ENCODE measurements at regions not wholly inside any gene's neighbourhood (a gene's known extent, or its start where the extent isn't known, plus 50 kb on each side); places are given as distances from the start of the nearest gene placed in this dataset.

DNA sequence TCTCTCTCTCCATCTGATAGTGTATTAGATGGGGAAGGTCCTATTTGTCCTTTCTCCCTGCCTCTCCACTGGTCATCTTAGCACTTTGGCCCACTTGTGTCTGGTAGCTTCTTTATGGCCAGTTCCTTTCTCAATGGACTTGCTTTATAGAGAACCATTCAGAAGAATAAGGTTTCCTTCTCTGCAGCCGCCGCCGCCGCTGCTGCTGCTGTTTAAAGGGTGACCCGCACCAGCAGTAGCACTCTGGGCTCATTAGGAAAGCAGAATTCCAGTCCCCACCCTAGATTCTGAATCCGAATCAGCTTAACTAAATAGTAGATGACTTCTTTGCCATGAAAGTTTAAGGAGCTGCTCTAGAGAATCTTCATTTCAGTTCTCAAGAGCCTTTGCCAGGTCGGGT lies 490.2 kb downstream of the FOXO1 start:
- DNase-seq, result no peak

DNA sequence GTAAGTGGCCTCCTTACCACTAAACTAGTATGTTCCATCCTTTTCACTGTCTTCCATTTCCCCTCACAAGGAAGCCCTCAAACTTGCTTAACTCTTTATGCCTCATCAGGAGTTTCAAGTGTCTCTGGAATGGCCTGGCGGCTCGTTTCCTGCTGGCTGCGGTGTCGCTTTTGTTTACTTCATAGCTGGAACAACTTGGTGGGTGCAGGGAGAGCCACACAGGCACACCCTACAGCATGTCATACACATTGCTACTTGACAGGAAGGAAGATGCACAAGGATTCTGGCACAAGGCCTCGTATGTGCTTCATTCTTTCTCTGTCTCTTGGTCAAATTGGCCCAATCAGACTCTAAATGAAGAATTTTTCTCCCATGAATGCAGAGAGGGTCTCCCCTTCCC lies 488.3 kb downstream of the FOXO1 start:
- no peak for DNase-seq

DNA sequence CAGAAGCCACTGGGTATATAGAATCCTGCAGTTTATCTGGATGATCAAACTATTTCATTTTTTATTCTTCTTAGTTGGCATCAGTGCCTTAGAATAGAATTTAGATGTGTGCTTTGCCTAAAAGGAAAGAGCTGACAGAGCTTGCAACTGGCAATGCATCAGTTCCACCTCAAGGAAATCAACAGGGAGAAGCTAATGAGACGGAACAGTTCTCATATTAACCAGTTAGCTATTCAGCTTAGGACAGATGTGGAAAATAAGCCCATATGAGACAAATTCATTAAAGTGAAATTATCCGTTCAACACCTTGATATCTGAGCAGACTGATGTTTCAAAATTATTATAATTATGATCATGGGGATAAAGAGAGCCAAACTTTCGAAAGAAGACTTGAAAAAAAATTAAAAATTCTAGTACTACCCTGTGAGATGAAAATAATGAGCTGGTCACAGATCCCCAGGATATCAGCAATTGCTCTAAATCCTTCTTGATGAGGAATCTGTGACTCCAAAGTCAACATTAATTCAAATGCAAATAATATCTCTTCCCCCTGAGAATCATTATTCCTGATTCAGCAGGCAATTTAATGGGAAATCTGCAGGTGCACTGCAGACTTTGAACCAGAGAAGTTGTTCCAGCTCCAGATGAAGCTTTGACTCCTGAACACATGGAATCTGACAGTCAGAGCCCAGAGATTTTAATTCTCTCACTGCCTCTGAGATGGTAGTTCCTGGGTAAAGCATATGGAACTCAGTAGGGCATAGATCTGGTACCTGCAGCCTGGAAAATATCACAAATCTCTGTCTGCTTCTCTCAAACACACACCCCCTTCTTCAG lies 486.8 kb downstream of the FOXO1 start:
- DNase-seq, result no peak

DNA sequence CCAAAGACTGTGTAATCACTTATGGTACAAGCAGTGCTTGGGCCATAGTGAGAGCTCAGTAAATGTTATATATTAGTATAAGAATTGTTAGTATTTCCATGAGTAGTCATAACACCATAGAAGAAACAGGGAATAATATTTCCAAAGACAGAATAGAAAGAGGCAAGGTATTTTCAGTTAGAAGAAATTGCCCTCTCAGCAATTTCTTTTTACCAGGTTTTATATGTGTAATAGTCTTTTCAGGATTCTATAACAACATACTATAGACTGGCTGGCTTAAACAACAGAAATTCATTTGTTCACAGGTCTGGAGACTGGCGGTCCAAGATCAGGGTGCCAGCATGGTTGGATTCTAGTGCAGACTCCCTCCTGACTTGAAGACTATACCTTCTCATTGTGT lies 485.7 kb downstream of the FOXO1 start:
- no peak for DNase-seq

DNA sequence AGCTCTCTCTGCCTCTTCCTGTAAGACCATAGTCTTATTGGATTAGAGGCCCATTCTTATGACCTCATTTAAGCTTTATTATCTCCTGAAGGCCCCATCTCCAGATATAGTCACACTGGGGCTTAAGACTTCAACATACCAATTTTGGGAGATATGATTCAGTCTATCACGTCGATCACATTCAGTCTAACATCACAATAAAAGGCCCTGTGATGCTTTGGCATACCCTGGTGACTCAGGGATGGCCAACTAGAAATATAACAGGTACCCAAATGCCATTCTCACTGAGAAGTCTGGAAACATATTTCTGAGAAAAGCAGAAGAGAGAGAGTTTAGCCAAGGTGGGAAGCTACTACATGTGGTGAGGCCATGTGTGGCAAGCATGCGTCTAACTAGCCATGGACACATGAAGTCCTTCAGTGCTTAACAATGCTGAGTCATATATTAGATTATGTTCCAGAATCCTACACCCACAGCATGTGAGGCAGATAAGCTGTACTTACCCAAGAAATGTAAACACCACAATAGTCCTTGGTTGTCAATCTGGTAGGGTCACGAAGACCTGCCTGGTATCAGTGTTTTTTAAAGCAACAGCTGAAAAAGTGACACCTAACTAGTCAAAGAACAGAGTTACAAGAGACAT lies 485.1 kb downstream of the FOXO1 start:
- no peak for DNase-seq

DNA sequence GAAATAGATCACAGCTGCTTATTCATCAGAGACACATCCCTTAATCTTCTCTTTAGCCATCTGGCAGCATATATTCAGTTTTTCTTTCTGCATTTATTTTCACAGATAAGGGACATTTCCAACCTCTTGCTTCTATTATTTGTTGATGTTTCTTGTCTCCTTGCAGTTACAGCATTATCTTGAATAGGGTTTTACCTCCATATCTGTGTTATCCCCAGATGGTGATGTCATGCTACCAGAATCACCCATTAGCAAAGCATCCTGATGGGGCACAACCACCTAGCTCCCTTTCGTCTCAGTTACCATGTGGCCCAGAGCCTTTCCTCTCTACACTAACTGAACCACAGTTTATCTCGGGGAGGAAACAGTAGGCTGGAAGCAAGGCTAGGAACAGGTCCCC lies 483.9 kb downstream of the FOXO1 start:
- no peak for DNase-seq

DNA sequence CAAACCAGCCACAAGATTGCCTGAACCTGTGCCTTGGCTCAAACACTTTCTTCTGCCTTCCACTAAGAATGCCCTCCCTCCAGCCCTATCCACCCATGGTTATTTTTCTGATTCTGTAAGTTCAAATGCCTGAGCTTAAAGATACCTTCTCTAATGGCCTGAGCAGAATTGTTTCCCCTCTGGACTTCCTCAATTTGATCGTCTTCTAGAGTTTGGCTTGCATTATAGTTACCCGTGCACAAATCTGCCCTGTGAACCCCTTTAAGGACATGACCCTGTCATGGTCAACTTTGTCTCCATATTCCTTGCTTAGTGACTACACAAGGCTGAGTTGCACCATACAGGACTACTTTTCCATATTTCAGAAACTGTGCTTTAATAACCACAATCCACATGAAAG lies 481.0 kb downstream of the FOXO1 start:
- no peak for DNase-seq

DNA sequence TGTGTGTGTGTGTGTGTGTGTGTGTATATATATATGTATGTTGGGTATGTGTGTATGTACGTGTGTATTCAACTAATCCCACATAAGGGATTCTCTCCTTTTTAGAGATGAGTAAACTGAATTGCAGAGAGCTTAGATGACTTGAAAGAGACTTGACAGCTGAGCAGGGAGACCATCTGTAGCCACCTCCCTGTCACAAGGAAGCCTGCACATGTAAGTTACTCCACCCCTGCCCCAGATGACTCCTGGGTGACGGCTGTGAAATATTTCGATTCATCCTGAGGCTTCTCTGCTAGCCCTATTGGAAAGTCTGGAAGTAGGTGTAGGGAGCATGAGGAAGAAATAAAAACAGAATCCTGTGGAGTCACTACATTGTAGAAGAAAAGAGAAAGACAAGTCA lies 480.4 kb downstream of the FOXO1 start:
- DNase-seq, result no peak

DNA sequence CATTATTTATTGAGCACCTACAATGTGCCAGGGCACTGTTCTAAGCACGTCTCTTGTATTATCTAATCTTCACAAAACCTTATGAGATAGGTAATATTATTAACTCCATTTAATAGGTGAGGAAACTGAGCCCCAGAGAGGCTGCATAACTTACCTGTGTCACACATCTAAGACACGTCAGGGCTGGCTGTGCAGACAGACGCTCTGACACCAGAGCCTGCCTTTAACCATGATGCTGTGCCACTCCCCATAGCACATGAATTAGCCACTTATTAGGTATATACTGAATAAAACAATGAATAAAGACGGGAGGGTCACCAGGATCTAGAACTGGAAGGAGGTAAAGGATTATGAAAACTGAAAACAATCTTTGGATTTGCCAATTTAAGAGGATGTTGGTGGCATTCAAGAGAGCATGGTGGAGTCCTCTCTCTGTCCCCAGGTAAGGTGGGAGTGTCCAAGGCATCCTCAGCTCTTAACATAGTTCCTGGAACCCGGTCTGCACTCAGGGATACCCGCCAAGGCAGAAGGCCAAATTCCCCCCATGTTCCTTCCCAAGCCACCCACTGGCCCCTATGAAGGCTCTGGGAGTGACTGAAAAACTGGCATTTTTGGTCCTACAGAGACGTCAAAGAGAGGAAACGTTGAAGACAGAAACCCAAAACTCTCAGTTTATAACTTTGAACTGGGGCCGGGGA lies 479.7 kb downstream of the FOXO1 start:
- DNase-seq, result no peak

DNA sequence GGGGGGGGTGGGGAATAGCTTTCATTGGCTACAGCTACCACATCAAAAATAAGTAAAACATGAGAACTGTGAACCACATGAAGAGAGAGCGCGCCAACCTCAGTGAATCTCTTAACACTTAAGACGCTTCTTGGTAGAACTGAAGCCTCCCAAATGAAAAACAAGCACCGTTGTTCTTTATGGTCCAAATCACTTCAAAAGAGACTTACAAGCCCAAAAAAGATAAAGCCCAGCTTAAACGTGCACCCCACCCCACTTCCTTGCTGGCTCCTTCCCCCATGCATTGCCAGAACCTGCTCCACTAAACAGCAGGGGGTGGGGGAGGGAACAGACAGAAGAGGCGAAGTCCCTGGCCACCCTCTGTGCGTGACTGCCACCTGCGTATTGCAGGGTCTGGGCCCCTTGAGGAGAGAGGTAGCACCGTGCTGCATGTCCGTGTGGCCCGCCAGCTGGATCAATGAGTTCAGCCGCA lies 479.1 kb downstream of the FOXO1 start:
- peak; percentile 66 for DNase-seq

DNA sequence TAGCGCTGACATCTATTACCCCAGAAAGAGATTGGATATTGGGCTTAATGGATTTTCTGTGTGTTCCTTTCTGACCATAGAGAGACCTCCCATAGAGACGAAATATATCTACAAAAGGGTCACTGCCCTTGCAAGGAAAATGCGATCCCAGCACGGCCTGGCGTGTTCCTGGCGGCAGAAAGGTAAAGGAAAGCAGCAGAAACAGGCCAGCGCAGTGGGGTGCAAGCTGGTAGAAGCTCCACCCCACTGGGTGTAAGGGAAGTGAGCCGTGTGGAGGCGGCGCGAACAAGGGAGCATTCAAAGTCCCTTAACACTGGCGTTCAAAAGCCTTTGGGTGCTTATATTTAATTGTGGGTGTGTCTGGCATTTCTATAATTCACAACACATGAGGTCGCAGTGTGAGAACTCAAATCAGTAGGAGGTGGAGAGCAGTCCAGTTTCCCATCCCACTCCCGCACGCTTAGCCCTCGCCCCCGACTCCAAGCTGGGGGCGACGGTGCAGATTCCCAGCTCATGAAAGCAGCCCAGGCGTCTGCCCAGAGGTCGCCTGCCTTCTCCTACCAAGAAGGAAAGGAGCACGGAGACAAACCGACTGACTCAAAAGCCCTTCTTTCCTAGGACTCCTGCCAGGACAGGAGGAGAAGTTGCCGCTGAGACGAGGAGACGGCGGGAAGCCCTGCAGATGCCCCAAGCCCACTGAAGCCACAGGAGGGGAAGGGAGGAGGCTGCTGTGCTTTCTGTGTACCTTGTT lies 478.4 kb downstream of the FOXO1 start:
- DNase-seq, result peak; percentile 46

DNA sequence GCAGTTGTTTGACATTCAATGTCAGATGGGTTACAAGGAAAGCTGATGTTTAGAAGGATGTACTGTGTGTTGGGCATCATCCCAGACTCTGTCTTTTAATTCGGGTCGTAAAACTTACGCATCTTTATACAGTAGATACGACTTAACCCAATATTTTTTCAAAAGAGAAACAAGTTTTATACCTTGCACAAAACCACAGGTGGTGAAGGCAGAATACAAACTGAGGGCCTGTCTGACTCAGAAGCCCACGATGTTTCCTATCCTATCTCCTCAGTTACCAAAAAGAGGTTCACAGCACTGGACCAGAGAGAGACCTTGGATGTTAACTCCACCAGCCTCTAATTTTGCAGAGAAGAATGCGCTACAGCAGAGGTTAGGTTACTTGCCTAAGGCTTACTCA lies 477.0 kb downstream of the FOXO1 start:
- DNase-seq, result no peak

DNA sequence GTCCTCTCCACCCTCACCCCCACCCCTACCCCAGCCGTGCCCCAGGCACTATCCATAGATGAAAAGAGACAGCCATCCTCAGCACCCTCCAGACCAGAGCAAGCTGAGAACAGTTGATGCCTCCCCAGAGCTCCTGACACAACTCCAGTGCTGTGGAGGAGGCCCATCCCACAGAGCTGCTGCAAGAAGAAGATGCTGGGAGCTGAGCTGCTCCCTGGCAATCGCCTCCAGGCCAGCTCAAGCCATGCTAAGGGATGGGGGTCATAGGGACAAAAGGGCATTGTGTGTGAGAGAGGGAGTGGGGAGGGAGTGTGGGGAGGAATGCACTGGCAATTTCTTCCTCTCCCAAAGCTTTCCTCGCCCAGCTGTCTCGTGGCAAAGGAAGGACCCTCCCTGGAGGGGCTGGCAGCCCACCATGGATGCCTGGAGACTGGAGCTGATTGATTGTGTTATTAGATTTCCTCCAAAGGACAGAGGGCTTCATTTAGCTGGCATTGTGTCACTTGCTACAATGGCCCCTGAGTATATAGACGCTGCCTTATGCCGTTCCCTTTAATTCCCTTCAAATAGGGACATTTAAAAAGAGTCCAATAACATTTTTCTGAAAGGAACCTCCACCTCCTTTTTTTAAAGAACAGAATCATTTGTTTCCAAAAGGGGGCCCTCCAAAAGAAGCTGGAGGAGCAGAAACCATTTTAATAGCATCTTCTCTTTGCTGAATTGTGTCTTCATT lies 476.4 kb downstream of the FOXO1 start:
- no peak for DNase-seq

DNA sequence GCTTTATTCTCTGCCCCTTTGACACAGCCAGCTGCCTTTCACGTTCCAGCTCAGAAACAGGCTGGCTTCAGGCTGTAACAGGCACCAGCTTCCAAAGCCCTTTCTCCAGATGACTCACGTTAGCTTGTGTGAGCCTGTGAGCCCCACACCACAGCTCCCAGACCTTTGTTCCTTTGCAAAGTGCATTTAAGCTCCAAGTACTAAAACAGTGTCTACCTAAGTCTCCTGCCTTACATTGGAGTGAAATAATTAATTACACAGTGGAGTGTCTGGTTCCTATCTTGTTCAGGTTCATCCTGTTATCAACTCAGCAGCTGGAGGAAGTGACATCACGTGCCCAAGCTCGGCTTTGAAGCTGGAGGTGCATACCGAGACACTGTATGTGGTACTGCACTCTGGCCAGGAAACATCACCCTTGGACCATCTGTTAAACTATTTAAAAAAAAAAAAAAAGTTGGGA lies 475.8 kb downstream of the FOXO1 start:
- peak; percentile 54 for DNase-seq

DNA sequence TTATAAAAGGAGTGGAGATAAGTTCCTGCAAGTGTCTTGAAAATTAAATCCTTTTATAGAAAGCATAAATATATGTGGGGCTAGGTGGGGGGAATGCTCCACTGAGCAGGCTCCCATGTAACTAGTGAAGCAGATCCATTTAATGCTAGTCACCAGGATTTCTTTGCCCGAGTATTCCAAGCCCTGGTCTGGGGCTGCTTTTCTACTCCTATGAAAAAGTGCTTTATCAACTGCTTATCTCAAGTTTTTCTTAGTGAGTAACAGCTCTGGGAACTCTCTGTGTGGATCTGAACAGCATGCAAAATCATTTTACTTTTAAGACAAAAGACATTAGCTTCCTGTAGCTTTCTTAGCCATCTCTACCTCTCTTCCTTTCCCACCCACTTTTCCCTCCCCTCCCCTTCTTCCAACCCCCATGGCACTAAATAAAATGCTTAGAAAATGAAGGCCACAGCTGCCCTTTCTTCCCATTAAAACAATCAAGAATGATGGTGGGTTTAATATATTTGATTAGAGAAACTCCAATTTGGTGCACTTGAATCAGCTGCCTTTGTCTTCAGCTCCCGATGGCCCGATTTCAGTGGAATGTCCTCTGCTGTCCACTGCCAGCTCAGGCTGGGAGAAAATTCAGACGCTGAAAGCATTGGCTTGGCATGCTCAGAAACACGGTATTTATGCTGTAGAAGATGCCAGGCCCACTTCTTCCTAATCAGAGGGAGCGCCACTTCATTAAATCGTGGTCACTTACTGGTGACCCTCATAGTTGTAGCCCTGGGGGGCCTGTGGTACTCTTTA lies 475.1 kb downstream of the FOXO1 start:
- DNase-seq, result no peak

DNA sequence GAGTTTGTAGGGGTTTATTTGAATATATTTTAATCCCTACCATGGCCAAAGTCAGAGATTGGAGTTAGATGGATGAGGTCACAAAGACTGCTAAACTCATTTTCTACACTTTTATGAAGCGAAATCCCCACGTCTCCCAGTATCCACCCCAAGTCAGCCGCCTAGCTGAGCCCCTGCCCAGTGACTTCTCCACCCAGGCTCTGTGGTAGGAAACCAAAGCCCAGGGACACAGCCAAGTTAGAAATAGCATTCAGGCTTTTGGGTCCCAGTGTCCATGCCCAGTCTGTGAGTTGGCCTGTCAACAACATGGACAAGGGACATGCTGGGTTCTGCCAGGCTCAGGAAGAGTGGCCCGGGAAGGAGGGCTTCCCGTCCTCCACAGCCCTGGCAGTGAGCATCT lies 474.0 kb downstream of the FOXO1 start:
- DNase-seq, result no peak

DNA sequence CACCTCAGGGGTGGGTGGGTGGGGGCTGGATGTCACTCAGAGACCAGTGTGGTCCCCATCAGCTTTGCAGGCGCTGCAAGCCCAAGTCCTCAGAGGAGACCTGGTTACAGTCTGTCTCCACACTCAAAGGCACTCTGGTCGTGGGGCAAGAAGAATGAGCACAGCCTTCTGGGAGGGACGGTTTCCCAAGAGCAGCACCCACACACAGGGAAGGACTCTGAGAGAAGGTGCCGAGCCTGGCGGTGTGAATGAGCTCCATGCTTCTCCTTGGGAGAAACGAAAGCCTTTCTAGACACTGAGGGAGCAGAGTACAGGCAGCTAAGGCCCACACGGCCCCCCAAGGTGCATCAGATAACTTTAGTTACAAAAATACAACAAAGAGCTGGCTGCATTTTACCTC lies 473.6 kb downstream of the FOXO1 start:
- DNase-seq, result no peak

DNA sequence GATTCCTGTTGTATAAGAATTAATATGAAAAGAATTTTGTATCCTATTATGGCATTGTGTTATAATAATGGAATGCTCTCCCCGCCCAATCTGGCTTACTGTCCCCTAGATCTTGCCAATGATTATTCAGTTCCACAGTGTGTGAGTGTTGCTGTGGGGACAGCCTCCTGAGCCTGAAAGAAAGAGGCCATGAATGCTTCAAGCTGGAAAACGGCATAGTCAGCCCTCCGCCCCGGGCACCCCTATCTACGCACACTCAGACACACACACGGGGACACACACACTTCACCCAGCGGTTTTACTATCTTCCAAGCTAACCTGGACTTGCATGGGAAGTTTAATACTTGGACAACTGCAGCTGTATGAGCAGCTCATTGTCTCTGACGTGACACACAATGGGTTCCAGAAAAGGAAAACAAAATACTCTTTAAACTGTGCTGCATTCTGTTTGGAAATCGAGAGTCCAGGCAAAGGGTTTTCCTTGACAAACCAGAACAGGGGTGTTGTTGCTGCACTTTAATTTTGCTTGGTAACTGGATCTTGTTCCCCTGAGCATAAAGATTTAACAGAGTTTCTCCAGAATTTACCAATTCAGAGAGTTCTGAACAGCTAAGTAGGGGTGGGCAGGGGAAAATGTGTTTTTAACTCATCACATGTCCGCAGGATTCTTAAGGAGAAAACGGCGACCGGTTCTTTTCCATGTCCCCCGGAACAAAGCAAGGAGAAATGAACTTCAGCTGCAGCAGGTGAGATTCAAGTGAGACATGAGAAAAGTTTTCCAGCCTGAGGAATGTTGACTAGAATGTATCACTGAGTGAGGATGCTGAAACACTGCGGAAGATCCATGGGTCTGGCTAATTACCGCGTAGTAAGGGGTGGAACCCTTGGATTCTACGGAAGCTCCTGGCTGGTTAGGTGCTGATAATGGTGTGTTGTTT lies 472.9 kb downstream of the FOXO1 start:
- DNase-seq, result no peak

DNA sequence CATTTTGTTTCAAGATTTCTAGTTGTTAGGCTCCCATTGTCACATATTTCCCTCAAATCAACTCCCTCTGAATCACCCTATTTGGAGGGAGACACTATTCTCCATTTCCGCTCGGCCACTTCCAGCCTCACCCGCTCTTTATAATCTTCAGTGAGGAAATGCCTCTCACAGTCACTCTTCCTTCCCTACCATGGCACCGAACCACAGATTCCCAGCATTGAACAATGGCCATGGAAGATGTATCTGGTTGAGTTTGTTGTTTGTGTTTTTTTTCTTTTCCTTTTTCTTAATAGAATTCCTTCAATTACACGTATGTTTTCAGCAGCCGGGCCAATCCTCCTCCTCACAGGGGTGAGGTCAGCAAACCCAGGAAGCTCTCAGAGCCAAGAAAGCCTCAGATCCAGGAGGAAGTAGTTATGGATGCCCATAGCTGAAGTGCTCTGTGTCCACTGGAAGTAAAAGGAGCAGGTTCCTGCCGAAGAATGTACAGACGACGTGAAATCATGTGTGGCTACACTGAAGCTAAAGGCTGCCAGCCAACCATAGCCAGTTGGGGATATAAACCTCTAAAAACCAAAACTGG lies 472.1 kb downstream of the FOXO1 start:
- DNase-seq, result no peak

DNA sequence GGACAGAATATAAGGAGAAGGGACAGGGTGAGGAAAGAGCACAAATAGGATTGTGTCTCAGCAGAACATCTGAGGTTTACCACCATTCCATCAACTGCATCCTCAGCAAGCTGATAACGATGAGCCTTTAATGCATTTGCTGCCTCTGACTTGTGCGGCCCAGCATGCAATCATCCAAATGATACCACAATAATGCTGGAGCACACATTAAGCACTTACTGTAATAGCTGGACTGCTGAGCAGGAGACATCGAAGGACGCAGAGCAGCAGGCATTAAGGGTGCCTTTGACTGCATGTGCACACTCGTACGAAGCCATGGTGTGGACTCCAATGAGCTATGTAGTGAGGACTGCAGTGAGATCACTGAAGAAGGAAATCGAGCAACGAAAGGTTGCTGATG lies 469.4 kb downstream of the FOXO1 start:
- no peak for DNase-seq

Measured in activated effector memory CD4-positive, alpha-beta T cell treated with Interleukin-2 at 50 U/mL for 16 hours (primary cell).